ENCODE measurements at regions not wholly inside any gene's neighbourhood (a gene's known extent, or its start where the extent isn't known, plus 50 kb on each side); places are given as distances from the start of the nearest gene placed in this dataset.
"Not testable (repeated sequence)": the region's sequence is repeated elsewhere in the genome, so short reads cannot be mapped to it uniquely, and the experiment has no call there.

DNA sequence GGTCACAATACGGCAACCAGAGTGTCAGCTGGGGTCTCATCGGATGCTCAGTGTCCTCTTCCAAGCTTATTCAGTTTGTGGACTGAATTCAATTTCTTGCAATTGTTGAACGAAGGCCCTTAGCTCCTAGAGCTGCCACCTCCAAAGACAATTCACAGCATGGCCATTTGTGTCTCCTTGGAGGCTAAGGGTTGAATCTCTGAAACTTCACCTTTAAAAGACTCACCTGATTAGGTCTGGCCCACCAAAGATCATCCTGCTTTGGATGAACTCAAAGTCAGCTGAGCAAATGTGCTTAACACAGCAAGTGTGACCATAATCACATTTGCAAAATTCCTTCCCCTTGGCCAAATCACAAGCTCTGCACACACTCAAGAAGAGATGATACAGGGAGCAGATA lies 175.9 kb downstream of the OTOP1 start:
- DNase-seq: not testable (repeated sequence)

- DNase-seq: not testable (repeated sequence)
Measured at GRCh38 chr4:4052933-4053332, 173.8 kb downstream of the OTOP1 start.

DNA sequence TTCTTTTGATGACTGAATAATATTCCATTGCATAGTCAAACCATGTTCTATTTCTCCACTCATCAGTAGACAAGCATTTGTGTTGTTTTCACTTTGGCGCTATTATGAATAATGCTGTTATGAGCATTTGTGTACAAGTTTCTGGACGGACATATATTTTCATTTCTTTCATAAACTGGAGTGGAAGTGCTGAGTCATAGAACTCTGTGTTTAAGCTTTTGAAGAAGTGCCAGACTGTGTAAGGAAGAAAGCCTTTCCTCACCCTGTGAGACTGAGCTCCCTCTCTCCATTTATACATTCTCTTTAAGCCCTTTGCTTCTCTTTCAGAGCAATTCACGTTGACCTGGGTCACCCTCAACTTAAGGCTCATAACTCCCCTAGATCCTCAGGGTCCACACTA lies 169.5 kb downstream of the OTOP1 start:
- DNase-seq: not testable (repeated sequence)

- not testable (repeated sequence) for DNase-seq
Measured at GRCh38 chr4:4084171-4084570, 142.6 kb downstream of the OTOP1 start.

- not testable (repeated sequence) for DNase-seq
Measured at GRCh38 chr4:4089716-4090419, 136.9 kb downstream of the OTOP1 start.

GRCh38 chr4:4090720-4091119 lies 136.0 kb downstream of the OTOP1 start:
- not testable (repeated sequence) for DNase-seq

DNA sequence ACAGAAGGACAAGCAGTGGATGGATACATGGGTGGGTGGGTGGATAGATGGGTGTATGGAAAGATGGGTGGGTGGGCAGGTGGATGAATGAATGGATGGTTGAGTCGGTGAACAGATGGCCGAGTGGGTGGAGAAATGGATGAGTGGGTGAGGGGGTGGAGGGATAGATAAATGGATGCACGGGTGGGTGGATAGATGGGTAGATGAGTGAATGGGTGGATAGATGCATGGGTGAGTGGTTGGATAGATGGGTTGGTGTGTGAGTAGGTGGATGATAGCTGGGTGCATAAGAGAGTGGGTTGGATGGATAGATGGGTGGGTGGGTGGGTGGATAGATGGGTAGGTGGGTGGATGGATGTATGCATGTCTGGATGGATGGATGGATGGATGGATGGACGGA lies 134.6 kb downstream of the OTOP1 start:
- not testable (repeated sequence) for DNase-seq

DNA sequence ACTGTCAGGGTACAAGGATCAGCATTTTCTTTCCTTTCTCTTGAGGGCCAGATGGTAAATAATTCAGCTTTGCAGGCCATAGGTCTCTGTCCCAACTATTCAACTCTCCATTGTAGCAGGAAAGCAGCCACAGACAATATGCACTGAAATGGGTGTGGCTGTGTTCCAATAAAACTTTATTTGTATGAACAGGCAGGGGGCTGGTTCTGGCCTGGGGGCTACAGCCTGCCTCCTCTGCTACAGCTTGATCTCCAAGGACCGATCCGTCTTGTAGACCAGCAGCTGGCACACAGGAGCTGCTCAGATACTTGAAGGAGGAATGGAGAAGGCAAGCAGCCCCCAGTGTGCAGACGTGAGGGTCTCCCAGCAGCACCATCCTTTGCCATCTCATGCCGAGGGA lies 127.1 kb downstream of the OTOP1 start:
- not testable (repeated sequence) for DNase-seq

GRCh38 chr4:4106923-4107322 lies 119.8 kb downstream of the OTOP1 start:
- DNase-seq: not testable (repeated sequence)

DNA sequence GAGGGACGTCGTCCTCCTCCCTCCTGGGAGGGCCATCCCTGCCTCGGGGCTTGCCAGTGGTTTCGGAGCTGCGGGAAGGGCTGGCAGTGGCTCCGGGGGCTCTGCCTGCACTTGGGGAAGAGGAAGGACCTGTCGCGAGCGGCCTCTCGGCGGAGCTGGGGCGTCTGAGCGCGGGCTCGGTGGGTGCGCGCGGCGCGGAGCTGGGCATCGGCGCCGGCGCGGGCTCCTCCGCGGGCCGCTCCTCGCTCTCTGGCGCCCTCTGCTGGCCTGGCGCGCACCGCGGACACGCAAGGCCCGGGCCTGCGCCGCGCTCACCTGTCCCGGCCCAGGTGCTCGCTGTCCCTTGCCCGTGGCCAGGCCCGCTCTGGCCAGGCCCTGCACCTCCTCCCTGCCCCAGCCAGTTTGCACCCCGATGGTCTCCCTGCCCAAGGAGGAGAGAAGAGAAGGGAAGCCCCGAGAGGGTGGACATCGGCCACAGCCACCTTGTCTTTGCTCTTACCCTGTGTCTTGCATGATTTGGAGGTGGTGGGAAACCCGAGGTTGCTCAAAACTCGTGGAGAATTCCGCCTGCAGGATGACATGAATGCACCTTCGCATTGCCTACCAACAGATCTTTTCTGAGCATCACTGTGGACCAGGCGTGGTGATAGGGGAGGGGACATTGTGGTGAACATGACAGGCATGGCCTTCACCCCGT lies 119.2 kb downstream of the OTOP1 start:
- peak; percentile 33 to 39 for DNase-seq

DNA sequence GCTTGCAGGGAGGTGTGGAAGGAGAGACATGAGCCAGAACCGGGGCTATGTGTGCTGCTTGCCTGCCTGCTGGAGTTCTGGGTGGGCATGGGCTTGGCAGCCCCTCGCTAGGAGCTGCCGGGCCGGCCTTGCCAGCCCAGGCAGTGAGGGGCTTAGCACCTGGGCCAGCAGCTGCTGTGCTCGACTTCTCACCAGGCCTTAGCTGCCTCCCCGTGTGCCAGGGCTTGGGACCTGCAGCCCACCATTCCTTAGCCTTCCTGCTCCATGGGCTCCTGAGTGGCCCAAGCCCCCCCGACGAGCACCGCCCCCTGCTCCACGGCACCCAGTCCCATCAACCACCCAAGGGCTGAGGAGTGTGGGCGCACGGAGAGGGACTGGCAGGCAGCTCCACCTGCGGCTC lies 111.3 kb downstream of the OTOP1 start:
- DNase-seq: not testable (repeated sequence)

- not testable (repeated sequence) for DNase-seq
Measured at GRCh38 chr4:4116901-4117300, 109.8 kb downstream of the OTOP1 start.

DNA sequence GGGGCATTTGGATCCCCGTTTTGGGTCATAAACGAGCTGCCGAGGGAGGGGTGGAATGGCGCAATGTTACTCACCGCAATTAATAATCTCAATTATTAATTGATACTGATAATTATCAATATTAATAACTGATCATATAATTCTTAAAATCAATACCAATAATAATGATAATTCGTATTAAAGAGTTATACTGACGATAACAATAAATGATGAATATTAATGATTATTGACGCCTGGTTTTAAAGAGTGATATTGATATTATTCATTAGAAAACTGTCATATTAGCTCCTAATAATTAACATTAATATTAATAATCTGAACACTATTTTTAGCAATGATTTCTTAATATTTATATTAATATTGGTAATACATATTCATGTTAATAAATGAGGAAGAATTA lies 92.4 kb downstream of the OTOP1 start:
- DNase-seq: not testable (repeated sequence)

- not testable (repeated sequence) for DNase-seq
Measured at GRCh38 chr4:4136621-4137020, 90.1 kb downstream of the OTOP1 start.
